Activated CD8-positive, alpha-beta memory T cell treated with anti-CD3 and anti-CD28 coated beads for 24 hours (primary cell): ENCODE measurements at regions not wholly inside any gene's neighbourhood (a gene's known extent, or its start where the extent isn't known, plus 50 kb on each side); places are given as distances from the start of the nearest gene placed in this dataset.
"Not testable (repeated sequence)": the region's sequence is repeated elsewhere in the genome, so short reads cannot be mapped to it uniquely, and the experiment has no call there.

Experiments used
- DNase-seq: peaks from one replicate; pipeline ENCODE4 v3.0.0-alpha.2; 2020

DNA sequence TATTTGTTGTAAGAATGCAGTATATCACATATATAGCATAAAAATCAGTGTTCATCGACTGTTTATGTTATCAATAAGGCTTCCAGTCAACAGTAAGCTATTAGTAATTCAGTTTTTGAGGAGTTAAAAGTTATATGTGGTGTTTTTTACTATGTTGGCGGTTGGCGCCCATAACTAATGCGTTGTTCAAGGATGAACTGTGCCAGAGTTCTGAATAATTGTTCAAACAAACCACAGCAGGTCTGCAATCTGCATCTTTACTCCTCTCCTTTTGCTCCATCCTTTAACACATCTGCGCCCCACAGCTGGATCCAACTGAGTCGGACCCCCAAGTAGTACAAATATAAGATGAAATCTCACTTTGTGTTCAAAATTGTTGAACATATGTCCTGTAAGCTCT lies 836.1 kb downstream of the LTN1 start:
- DNase-seq, result no peak

DNA sequence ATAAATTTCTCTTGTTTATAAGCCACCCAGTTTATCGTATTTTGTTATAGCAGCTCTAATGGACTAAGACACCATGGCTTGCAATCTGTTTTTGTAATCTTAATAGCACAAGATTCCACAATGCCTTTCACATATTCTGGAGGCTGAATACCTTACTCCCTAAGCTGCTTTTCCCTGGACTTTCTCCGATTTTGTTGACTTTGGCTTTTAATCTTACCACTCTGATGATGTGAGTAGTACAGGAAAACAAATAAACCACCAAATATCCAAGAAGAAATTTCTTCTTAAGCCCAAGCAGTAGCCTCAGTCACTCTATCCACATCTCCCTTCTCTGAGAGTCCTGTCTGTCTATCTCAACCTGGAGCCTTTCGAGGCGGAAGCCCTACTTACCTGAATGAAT lies 838.6 kb downstream of the LTN1 start:
- DNase-seq, result no peak

GRCh38 chr21:28152732-28153131 lies 839.9 kb downstream of the LTN1 start:
- no peak for DNase-seq

GRCh38 chr21:28151758-28152157 lies 840.9 kb downstream of the LTN1 start:
- DNase-seq, result no peak

DNA sequence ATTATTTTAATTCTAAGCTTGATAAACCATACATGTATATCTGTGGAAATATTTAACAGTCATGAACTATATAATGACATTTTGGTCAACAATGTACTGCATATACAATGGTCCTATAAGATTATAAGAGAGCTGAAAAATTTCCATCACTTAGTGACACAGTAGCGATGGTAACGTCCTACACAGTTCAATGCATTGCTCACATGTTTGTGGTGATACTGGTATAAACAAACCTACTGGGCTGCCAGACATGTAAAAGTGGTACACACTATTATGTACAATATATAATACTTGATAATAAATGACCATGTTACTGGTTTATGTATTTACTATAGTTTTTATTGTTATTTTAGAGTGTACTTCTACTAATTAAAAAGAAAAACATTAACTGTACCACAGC lies 841.9 kb downstream of the LTN1 start:
- no peak for DNase-seq

GRCh38 chr21:28148400-28149064 lies 844.1 kb downstream of the LTN1 start:
- no peak for DNase-seq

DNA sequence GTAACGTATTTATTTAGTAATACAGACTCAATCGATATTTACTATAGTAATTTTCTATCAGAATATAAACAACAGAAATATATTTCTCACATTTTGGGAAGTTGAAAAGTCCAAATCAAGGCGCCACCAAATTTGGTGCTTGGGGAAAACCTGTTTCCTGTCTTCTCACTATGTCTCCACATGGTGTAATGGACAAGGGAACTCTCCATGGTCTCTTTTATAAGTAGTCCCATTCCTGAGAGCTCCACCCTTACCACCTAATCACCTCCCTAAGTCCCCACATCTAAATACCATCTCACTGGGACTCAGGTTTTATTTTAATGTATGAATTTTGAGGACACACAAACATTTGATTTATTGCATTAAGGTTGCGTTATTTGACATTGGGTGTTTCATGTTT lies 848.0 kb downstream of the LTN1 start:
- DNase-seq, result no peak

- DNase-seq, result no peak
These were observed 848.6 kb downstream of the LTN1 start for GRCh38 chr21:28144089-28144488.

DNA sequence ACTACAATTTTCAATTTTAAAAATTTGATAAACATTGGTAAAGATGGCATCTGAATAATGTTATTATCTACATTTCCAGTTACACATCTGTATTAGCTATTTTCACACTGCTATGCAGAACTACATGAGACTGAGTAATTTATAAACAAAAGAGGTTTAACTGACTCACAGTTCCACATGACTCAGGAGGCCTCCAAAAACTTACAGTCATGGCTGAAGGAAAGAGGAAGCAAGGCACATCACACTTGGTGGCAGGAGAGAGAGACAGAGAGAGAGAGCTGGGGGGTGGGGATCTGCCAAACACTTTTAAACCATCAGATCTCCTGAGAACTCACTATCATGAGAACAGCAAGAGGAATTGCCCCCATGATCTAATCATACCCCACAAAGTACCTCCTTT lies 850.0 kb downstream of the LTN1 start:
- DNase-seq, result no peak

- no peak for DNase-seq
These were observed 854.4 kb downstream of the LTN1 start for GRCh38 chr21:28138272-28138671.

DNA sequence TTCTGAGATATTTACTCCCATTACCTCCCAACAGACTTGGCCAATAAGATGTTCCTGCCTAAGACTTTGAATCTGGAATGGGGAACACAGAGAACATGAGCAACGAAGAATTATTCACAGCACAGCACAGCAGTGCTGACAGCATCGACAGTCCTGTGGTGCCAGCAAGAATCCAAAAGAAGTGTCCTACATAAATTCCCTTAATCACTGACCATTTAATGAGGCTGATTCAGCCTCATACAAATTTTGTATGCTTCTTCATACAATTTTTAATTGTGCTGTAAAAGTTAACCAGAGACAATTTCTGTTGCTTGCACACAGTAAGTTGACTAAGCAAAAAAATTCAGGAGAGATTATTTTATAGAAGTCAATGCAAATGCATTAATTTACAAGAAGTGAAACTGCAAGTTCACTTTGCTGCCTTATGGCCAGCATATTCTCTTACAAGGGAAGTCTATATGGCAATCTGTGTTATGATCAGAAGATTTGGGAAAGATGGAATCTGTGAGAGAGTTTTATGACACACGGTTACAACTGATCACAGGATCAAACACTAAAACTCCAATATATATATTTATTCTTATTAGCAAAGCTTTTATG lies 855.9 kb downstream of the LTN1 start:
- DNase-seq, result no peak

DNA sequence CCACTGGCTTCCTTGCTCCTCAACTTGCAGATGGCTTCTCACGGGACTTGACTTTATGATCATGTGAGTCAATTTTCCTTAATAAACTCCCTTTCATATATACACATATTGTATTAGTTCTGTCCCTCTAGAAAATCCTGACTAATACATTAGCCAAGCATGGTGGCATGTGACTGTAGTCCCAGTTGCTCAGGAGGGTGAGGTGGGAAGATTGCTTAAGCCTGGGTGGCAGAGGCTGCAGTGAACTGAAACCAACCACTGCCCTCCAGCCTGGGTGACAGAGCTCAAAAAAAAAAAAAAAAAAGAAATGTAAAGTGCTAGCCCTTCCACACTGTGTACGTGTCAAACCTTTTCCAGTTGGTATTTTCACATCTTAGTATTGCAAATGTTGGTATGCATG lies 857.0 kb downstream of the LTN1 start:
- no peak for DNase-seq

DNA sequence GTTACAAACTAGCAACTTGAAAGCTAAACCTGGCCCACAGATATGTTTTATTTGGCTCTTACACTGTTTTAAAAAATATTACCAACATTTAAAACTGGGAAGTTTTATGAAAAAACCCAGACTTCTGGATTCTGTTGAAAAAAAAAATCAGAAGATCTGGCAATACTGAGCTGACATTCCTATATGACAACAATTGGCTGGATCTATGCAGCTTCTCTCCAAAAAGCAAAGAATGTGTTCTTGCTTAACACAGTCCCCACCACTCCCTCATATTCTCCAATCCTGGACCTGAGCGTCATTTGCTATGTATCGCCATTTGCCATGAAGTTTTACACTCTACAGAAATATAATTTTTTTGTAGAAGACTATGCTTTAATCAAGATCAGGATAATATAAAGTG lies 859.6 kb downstream of the LTN1 start:
- no peak for DNase-seq

GRCh38 chr21:28132713-28133112 lies 860.0 kb downstream of the LTN1 start:
- DNase-seq, result no peak

GRCh38 chr21:28127175-28127785 lies 865.4 kb downstream of the LTN1 start:
- no peak for DNase-seq

- no peak for DNase-seq
These were observed 866.0 kb downstream of the LTN1 start for GRCh38 chr21:28126521-28127174.

- DNase-seq, result no peak
These were observed 868.1 kb downstream of the LTN1 start for GRCh38 chr21:28124541-28124940.

- DNase-seq, result no peak
These were observed 874.1 kb downstream of the LTN1 start for GRCh38 chr21:28118570-28118969.

DNA sequence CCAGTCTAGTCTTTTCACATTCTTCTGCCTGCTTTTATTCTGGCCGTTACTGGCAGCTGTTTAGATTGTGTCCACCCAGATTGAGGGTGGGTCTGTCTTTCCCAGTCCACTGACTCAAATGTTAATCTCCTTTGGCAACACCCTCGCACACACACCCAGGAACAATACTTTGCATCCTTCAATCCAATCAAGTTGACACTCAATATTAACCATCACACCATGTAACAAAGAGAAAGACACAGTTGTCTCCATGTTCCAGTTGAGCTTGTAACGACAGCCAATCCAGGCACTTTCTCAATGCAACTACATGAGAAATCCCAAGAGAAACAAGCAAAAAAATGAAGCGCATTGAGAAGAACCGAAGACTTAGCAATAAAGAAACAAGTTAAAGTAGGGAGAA lies 877.7 kb downstream of the LTN1 start:
- not testable (repeated sequence) for DNase-seq

DNA sequence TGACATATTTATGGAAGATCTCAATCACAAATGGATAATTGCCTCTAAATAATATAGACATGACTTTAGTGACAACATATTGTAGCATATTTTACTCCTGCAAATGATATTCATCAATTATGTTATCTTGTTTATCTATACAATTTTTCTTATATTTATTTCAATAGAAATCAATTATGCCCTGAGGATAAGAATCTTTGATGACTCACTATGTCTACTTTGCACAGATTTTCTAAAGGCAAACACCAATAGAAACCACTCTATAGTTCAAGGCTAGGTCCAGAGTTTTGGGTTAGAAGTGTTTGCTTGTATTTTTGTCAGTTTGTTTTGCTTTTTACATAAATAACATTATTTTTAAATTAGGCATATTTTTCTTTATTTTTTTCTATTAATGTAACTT lies 879.0 kb downstream of the LTN1 start:
- no peak for DNase-seq

DNA sequence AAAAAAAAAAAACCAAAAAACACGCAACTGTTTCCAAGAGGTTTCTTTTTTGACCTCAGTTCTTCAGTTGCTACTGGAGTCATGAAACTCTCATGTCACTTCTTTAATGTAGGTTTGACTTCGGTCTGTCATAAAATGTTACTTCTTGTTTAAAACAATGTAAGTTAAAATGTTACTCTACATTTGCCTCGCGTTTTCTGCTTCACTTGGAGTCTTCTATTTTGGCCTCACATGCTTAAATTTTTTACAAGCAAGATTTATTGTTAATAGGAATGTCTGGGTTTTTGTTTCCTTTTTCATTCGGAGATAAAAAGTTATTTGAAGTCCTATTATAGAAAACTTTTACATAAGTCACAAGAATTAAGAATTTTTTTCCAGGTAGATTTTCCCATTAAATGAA lies 880.2 kb downstream of the LTN1 start:
- DNase-seq, result no peak

GRCh38 chr21:28111151-28111619 lies 881.5 kb downstream of the LTN1 start:
- DNase-seq, result no peak

DNA sequence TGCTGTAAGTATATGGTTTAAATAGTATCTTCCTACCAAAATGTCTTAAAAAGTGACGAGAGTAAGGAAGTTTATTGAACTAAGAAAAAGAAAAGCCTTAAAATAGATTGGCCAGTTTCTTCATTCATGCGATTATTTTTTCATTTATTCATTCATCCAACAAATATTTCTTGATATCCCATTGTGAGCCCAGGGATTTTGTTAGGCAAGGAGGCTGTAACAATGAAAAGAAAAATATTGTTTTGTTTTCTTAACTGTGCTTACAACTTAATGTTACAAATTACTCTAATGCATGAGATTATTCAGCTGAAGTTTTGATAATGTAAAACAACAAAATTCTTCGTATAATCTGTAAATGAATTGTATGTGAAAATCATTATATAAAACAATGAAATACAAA lies 882.0 kb downstream of the LTN1 start:
- no peak for DNase-seq

- no peak for DNase-seq
These were observed 882.6 kb downstream of the LTN1 start for GRCh38 chr21:28110074-28110473.
